Mesendoderm (in vitro differentiated cells): ENCODE measurements at regions not wholly inside any gene's neighbourhood (a gene's known extent, or its start where the extent isn't known, plus 50 kb on each side); places are given as distances from the start of the nearest gene placed in this dataset.

ENCODE experiments used
- DNase-seq: peaks from one replicate; pipeline ENCODE4 v3.0.0; 2013
- H2AK5ac ChIP-seq: 2 replicates; pipeline ENCODE4 v1.6.1; 2013; ENCODE audit warnings: low read length, inconsistent platforms
- H2BK120ac ChIP-seq: 2 replicates; pipeline ENCODE4 v1.6.1; 2013; ENCODE audit warnings: low read depth, mild to moderate bottlenecking, low read length, moderate library complexity, mixed read lengths
- H2BK15ac ChIP-seq: replicated peaks from 2 replicates; pipeline ENCODE4 v1.6.1; 2013; ENCODE audit warnings: low read depth, mild to moderate bottlenecking, moderate library complexity
- H2BK5ac ChIP-seq: 2 replicates; pipeline ENCODE4 v1.6.1; 2013; ENCODE audit warnings: low read length, inconsistent platforms
- H3K18ac ChIP-seq: 2 replicates; pipeline ENCODE4 v1.6.1; 2013; ENCODE audit warnings: mild to moderate bottlenecking, low read length, mixed read lengths
- H3K23ac ChIP-seq: one replicate; pipeline ENCODE4 v1.6.1; 2013; ENCODE audit warnings: low read length
- H3K27ac ChIP-seq: 2 replicates; pipeline ENCODE4 v1.5.1; 2013; ENCODE audit warnings: low read depth, mild to moderate bottlenecking, inconsistent platforms, low read length, moderate library complexity
- H3K27me3 ChIP-seq: 2 replicates; pipeline ENCODE4 v1.6.1; 2013; ENCODE audit warnings: low read length, control low read depth, mild to moderate bottlenecking, inconsistent platforms; ENCODE audit not compliant: insufficient read depth, poor library complexity
- H3K36me3 ChIP-seq: 2 replicates; pipeline ENCODE4 v1.6.1; 2013; ENCODE audit warnings: low read length, inconsistent platforms; ENCODE audit not compliant: control insufficient read depth, insufficient read depth
- H3K4ac ChIP-seq: one replicate; pipeline ENCODE4 v1.6.1; 2013; ENCODE audit warnings: low read depth, mild to moderate bottlenecking, low read length, moderate library complexity
- H3K4me1 ChIP-seq: 2 replicates; pipeline ENCODE4 v1.6.1; 2013; ENCODE audit warnings: low read depth, low read length, inconsistent platforms; ENCODE audit not compliant: control insufficient read depth
- H3K4me2 ChIP-seq: 2 replicates; pipeline ENCODE4 v1.6.1; 2013; ENCODE audit warnings: low read length
- H3K4me3 ChIP-seq: 2 replicates; pipeline ENCODE4 v1.5.1; 2013; ENCODE audit warnings: mild to moderate bottlenecking, low read length
- H3K56ac ChIP-seq: one replicate; pipeline ENCODE4 v1.6.1; 2013; ENCODE audit warnings: low read length
- H3K79me1 ChIP-seq: 2 replicates; pipeline ENCODE4 v1.6.1; 2013; ENCODE audit warnings: low read length, inconsistent platforms
- H3K79me2 ChIP-seq: 2 replicates; pipeline ENCODE4 v1.6.1; 2013; ENCODE audit warnings: mild to moderate bottlenecking, low read length; ENCODE audit not compliant: control insufficient read depth, insufficient read depth
- H3K9ac ChIP-seq: 2 replicates; pipeline ENCODE4 v1.6.1; 2013; ENCODE audit warnings: low read length, inconsistent platforms
- H4K5ac ChIP-seq: one replicate; pipeline ENCODE4 v1.6.1; 2013; ENCODE audit warnings: low read length
- H4K8ac ChIP-seq: one replicate; pipeline ENCODE4 v1.6.1; 2013; ENCODE audit warnings: low read depth, mild to moderate bottlenecking, control low read depth, low read length, moderate library complexity
- WGBS: extraction: QIAGEN DNeasy Blood & Tissue Kit; methylation state at CpG from one replicate; pipeline ENCODE4 v1.1.7; 2013; ENCODE audit warnings: low lambda C conversion rate, missing lambda C conversion rate; ENCODE audit not compliant: insufficient coverage; ENCODE audit errors: extremely low coverage; 5-methylcytosine and 5-hydroxymethylcytosine counted together

DNA sequence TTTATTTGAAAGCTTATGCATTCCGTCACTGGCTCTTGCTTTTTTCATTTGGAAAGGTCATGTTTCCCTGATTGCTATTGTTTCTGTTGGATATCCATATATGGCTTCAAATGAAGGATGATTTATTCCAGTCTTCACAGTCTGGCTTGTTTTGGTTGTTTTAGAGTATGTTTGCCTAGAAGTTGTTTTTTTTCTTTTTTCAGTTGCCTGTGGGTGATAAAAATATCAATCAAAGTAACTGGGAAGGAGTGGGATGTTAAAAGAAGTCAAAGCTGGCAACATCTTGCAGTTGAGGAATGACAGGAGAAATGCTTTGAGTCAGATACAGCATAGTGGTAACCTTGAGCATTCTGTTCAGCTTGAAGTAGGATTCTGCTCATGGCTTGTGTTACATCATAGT lies 610.5 kb downstream of the PLOD2 start:
- H4K8ac ChIP-seq, result no peak overlapping the region
- no CpG with 5 or more reads among the region's 1 CpG for WGBS
- no peak overlapping the region for H2BK5ac ChIP-seq
- no peaks in the 10 kb centered on the region for H3K36me3 ChIP-seq
- no peak overlapping the region for H3K9ac ChIP-seq
- no peak overlapping the region for H2BK120ac ChIP-seq
- no peak overlapping the region for H3K4me2 ChIP-seq
- H2AK5ac ChIP-seq, result no peak overlapping the region
- H3K27me3 ChIP-seq, result no peaks in the 10 kb centered on the region
- no peak for DNase-seq
- H3K18ac ChIP-seq, result no peak overlapping the region
- no peak overlapping the region for H3K56ac ChIP-seq
- H3K79me2 ChIP-seq, result no peaks in the 10 kb centered on the region
- H3K4me3 ChIP-seq, result no peak overlapping the region
- H4K5ac ChIP-seq, result no peak overlapping the region
- H2BK15ac ChIP-seq, result no peak overlapping the region
- H3K4ac ChIP-seq, result no peak overlapping the region
- H3K4me1 ChIP-seq, result no peaks in the 10 kb centered on the region
- no peak overlapping the region for H3K23ac ChIP-seq
- no peaks in the 10 kb centered on the region for H3K79me1 ChIP-seq
- H3K27ac ChIP-seq, result no peak overlapping the region

DNA sequence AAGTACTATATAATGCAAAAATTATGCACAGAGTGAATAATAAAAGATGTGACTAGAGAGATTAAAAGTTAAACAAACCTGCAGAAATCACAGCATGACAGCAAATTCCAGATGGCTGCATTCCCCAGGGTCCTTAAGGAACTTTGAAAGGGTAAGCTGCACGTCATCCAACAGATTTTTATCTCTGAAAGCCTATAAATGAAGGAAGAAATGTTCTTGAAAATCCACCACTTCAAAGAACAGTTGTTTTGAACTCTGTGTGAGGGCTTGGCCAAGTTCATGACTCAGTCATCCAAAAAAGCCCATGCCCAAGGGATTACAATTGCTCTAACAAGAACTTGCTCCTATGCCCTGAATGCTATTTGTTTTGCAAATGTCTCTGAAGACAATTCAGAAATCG lies 603.6 kb downstream of the PLOD2 start:
- Histone ChIP-seq H3K4me1 (no peaks in the 10 kb centered on the region), H3K27me3 (no peaks in the 10 kb centered on the region), H3K23ac (no peak overlapping the region), H2AK5ac (no peak overlapping the region), H2BK120ac (no peak overlapping the region), H3K4me2 (no peak overlapping the region), H3K36me3 (no peaks in the 10 kb centered on the region), H3K56ac (no peak overlapping the region), H3K79me1 (no peaks in the 10 kb centered on the region), H4K5ac (no peak overlapping the region), H3K9ac (no peak overlapping the region), H3K18ac (no peak overlapping the region), H2BK15ac (no peak overlapping the region), H4K8ac (no peak overlapping the region), H3K79me2 (no peaks in the 10 kb centered on the region), H3K27ac (no peak overlapping the region), H2BK5ac (no peak overlapping the region), H3K4me3 (no peak overlapping the region), H3K4ac (no peak overlapping the region)
- WGBS, result no CpG with 5 or more reads among the region's 2 CpGs
- peak; percentile 86 for DNase-seq

DNA sequence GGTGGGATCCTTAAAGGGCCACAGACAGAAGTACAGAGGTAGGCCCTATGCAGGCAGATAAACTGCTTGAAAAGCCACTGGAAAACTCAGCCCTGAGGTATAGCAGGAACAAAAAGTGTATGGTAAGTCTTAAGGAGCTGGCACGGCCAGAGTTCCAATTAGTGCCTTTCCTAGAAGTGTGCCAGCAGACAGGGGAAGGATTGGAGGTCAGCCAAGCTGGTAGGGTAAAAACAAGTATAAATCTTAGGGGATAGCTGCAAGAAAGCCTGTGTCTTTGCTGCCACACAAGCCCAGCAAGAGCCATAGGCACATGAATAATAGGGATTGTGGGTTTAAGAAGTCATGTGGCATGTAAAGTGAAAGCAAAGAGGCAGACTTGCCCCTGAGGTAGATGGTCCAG lies 582.5 kb downstream of the PLOD2 start:
- no peak overlapping the region for H4K5ac ChIP-seq
- H2BK120ac ChIP-seq, result no peak overlapping the region
- H2BK15ac ChIP-seq, result no peak overlapping the region
- H3K4me3 ChIP-seq, result no peak overlapping the region
- H3K9ac ChIP-seq, result no peak overlapping the region
- H3K4me1 ChIP-seq, result no peaks in the 10 kb centered on the region
- no peak overlapping the region for H3K23ac ChIP-seq
- H3K79me2 ChIP-seq, result no peaks in the 10 kb centered on the region
- no peak overlapping the region for H3K56ac ChIP-seq
- no peak overlapping the region for H3K4ac ChIP-seq
- H3K36me3 ChIP-seq, result no peaks in the 10 kb centered on the region
- H2AK5ac ChIP-seq, result no peak overlapping the region
- no peak overlapping the region for H3K27ac ChIP-seq
- no peak overlapping the region for H3K18ac ChIP-seq
- H3K27me3 ChIP-seq, result no peaks in the 10 kb centered on the region
- DNase-seq, result no peak
- H2BK5ac ChIP-seq, result no peak overlapping the region
- no peak overlapping the region for H3K4me2 ChIP-seq
- H3K79me1 ChIP-seq, result no peaks in the 10 kb centered on the region
- WGBS, result no CpG with 5 or more reads among the region's 1 CpG
- H4K8ac ChIP-seq, result no peak overlapping the region

DNA sequence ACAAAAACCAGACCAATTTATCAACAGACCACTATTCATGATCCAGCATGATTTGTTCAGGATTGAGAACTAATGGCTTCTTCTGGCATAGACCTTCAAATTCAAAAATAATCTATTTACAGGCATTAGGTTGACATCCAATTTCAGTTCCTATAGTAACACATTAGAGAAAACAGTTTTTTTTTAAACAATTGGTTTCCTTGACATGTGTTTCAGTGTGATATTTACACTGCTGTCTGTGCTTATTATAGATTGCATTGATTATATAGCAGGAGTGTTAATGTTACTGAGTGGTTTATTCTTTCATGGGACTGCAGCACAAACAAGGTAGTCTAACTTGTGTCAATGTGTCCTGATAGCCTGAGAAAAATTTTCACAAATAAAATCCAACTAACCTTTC lies 579.3 kb downstream of the PLOD2 start:
- H3K27ac ChIP-seq, result no peak overlapping the region
- H3K27me3 ChIP-seq, result no peaks in the 10 kb centered on the region
- no peaks in the 10 kb centered on the region for H3K4me1 ChIP-seq
- no peak overlapping the region for H4K5ac ChIP-seq
- no peak overlapping the region for H4K8ac ChIP-seq
- H3K79me2 ChIP-seq, result no peaks in the 10 kb centered on the region
- no peaks in the 10 kb centered on the region for H3K79me1 ChIP-seq
- H3K4ac ChIP-seq, result no peak overlapping the region
- no peaks in the 10 kb centered on the region for H3K36me3 ChIP-seq
- DNase-seq, result no peak
- H3K4me3 ChIP-seq, result no peak overlapping the region
- H3K9ac ChIP-seq, result no peak overlapping the region
- no peak overlapping the region for H2AK5ac ChIP-seq
- no peak overlapping the region for H3K4me2 ChIP-seq
- no peak overlapping the region for H2BK120ac ChIP-seq
- no peak overlapping the region for H2BK5ac ChIP-seq
- H3K56ac ChIP-seq, result no peak overlapping the region
- no peak overlapping the region for H3K18ac ChIP-seq
- no peak overlapping the region for H3K23ac ChIP-seq
- no peak overlapping the region for H2BK15ac ChIP-seq

DNA sequence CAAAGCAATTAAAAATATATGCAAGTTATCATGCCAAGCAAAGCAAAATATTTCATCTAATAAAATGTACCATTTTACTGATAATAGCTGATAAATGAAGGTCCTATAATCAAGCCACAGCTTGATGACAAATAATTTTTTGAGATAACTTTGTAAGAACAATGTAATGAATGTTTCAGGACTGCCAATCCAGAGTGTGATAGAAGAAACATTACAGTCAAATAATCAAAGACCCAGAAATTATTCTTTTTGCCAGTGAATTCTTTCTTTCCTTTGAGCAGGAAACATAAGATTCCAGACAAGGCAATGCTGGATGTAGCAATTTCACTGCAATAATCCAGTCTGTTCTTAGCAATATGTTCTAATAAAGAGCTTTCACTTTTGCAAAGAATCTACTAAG lies 556.1 kb downstream of the PLOD2 start:
- Histone ChIP-seq H2BK120ac (no peak overlapping the region), H3K23ac (no peak overlapping the region), H3K18ac (no peak overlapping the region), H3K79me1 (no peaks in the 10 kb centered on the region), H3K79me2 (no peaks in the 10 kb centered on the region), H3K56ac (no peak overlapping the region), H3K27ac (no peak overlapping the region), H2BK5ac (no peak overlapping the region), H3K4me1 (no peaks in the 10 kb centered on the region), H2BK15ac (no peak overlapping the region), H3K36me3 (no peaks in the 10 kb centered on the region), H3K4me3 (no peak overlapping the region), H3K4ac (no peak overlapping the region), H3K27me3 (no peaks in the 10 kb centered on the region), H2AK5ac (no peak overlapping the region), H3K9ac (no peak overlapping the region), H4K5ac (no peak overlapping the region), H3K4me2 (no peak overlapping the region), H4K8ac (no peak overlapping the region)
- DNase-seq, result no peak

DNA sequence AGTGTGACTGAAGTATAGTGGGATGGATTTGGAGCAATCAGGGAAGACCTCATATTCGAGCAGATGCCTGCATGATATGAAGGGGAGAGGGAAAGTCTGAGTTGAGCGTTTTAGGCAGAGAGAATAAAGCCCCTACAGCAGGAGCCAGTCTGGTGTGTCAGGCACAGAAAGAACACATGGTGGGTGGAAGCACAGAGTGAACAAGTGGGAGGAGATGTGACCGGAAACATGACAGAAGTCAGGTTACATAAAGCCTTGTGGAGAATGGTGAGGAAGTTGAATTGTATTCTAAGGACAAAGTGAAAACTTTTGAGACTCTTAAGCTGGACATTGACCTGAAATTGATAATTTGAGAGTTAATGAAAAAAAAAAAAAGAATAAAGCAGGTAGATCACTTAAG lies 541.0 kb downstream of the PLOD2 start:
- H2BK15ac ChIP-seq, result no peak overlapping the region
- H3K9ac ChIP-seq, result no peak overlapping the region
- no peaks in the 10 kb centered on the region for H3K27me3 ChIP-seq
- H2BK5ac ChIP-seq, result no peak overlapping the region
- no peak overlapping the region for H2AK5ac ChIP-seq
- H3K56ac ChIP-seq, result no peak overlapping the region
- no peaks in the 10 kb centered on the region for H3K36me3 ChIP-seq
- H3K4me1 ChIP-seq, result no peaks in the 10 kb centered on the region
- no peak overlapping the region for H3K4me3 ChIP-seq
- no peaks in the 10 kb centered on the region for H3K79me1 ChIP-seq
- no peak for DNase-seq
- H3K27ac ChIP-seq, result no peak overlapping the region
- no peak overlapping the region for H4K8ac ChIP-seq
- no peak overlapping the region for H4K5ac ChIP-seq
- WGBS, result no CpG with 5 or more reads among the region's 3 CpGs
- no peaks in the 10 kb centered on the region for H3K79me2 ChIP-seq
- H3K4me2 ChIP-seq, result no peak overlapping the region
- no peak overlapping the region for H3K4ac ChIP-seq
- H3K23ac ChIP-seq, result no peak overlapping the region
- H3K18ac ChIP-seq, result no peak overlapping the region
- H2BK120ac ChIP-seq, result no peak overlapping the region
